GM21447 (cell line): ENCODE measurements at regions not wholly inside any gene's neighbourhood (a gene's known extent, or its start where the extent isn't known, plus 50 kb on each side); places are given as distances from the start of the nearest gene placed in this dataset.

Source experiments
- ATAC-seq: cut with Tn5 transposase; IDR thresholded peaks from one replicate; pipeline ENCODE4 v1.9.1; 2021; ENCODE audit not compliant: unreplicated experiment

- no peak for ATAC-seq
Observed at GRCh38 chr5:86971034-86971571, 296.6 kb upstream of the RASA1 start.

GRCh38 chr5:86974955-86975354 lies 292.7 kb upstream of the RASA1 start:
- no peak for ATAC-seq

- no peak for ATAC-seq
Observed at GRCh38 chr5:86977190-86977589, 290.5 kb upstream of the RASA1 start.

GRCh38 chr5:86977808-86978207 lies 289.9 kb upstream of the RASA1 start:
- no peak for ATAC-seq

GRCh38 chr5:86979811-86980411 lies 287.8 kb upstream of the RASA1 start:
- no peak for ATAC-seq

GRCh38 chr5:86981898-86982297 lies 285.8 kb upstream of the RASA1 start:
- no peak for ATAC-seq

GRCh38 chr5:86983208-86983607 lies 284.5 kb upstream of the RASA1 start:
- ATAC-seq = no peak

- ATAC-seq = no peak
Observed at GRCh38 chr5:86986837-86987236, 280.8 kb upstream of the RASA1 start.

GRCh38 chr5:86997516-86997915 lies 270.2 kb upstream of the RASA1 start:
- ATAC-seq = no peak

- no peak for ATAC-seq
Observed at GRCh38 chr5:86999951-87000350, 267.7 kb upstream of the RASA1 start.

- no peak for ATAC-seq
Observed at GRCh38 chr5:87002485-87002884, 265.2 kb upstream of the RASA1 start.

GRCh38 chr5:87004101-87004500 lies 263.6 kb upstream of the RASA1 start:
- ATAC-seq = no peak

GRCh38 chr5:87007737-87008136 lies 259.9 kb upstream of the RASA1 start:
- ATAC-seq = no peak

GRCh38 chr5:87008751-87009560 lies 258.7 kb upstream of the RASA1 start:
- no peak for ATAC-seq

- no peak for ATAC-seq
Observed at GRCh38 chr5:87010736-87011135, 256.9 kb upstream of the RASA1 start.

- no peak for ATAC-seq
Observed at GRCh38 chr5:87015901-87016300, 251.8 kb upstream of the RASA1 start.

GRCh38 chr5:87020099-87020934 lies 247.4 kb upstream of the RASA1 start:
- peak; percentile 89 for ATAC-seq

GRCh38 chr5:87022415-87022814 lies 245.3 kb upstream of the RASA1 start:
- no peak for ATAC-seq

- ATAC-seq = no peak
Observed at GRCh38 chr5:87027570-87027969, 240.1 kb upstream of the RASA1 start.

- no peak for ATAC-seq
Observed at GRCh38 chr5:87029951-87030350, 237.7 kb upstream of the RASA1 start.

- no peak for ATAC-seq
Observed at GRCh38 chr5:87030699-87031098, 237.0 kb upstream of the RASA1 start.

- no peak for ATAC-seq
Observed at GRCh38 chr5:87034557-87034956, 233.1 kb upstream of the RASA1 start.
